GM18520 (cell line): ENCODE measurements at regions not wholly inside any gene's neighbourhood (a gene's known extent, or its start where the extent isn't known, plus 50 kb on each side); places are given as distances from the start of the nearest gene placed in this dataset.

Experiments used
- ATAC-seq: cut with Tn5 transposase; IDR thresholded peaks from one replicate; pipeline ENCODE4 v1.9.1; 2021; ENCODE audit not compliant: unreplicated experiment

GRCh38 chr16:82499302-82499701 lies 127.5 kb upstream of the CDH13 start:
- ATAC-seq: no peak

GRCh38 chr16:82497139-82497538 lies 129.6 kb upstream of the CDH13 start:
- ATAC-seq: no peak

- ATAC-seq: no peak
Observed at GRCh38 chr16:82488460-82488859, 138.3 kb upstream of the CDH13 start.

- ATAC-seq: no peak
Observed at GRCh38 chr16:82481455-82481854, 145.3 kb upstream of the CDH13 start.

- ATAC-seq: no peak
Observed at GRCh38 chr16:82476786-82477185, 150.0 kb upstream of the CDH13 start.

GRCh38 chr16:82470620-82471152 lies 156.1 kb upstream of the CDH13 start:
- ATAC-seq: no peak

GRCh38 chr16:82470016-82470415 lies 156.8 kb upstream of the CDH13 start:
- ATAC-seq: no peak

GRCh38 chr16:82464187-82464586 lies 162.6 kb upstream of the CDH13 start:
- ATAC-seq: no peak

- ATAC-seq: no peak
Observed at GRCh38 chr16:82460766-82461165, 166.0 kb upstream of the CDH13 start.

GRCh38 chr16:82459580-82460256 lies 167.1 kb upstream of the CDH13 start:
- no peak for ATAC-seq

GRCh38 chr16:82456683-82457082 lies 170.1 kb upstream of the CDH13 start:
- ATAC-seq: no peak

- no peak for ATAC-seq
Observed at GRCh38 chr16:82454566-82454965, 172.2 kb upstream of the CDH13 start.

- no peak for ATAC-seq
Observed at GRCh38 chr16:82454152-82454551, 172.6 kb upstream of the CDH13 start.

- ATAC-seq: no peak
Observed at GRCh38 chr16:82452004-82452756, 174.6 kb upstream of the CDH13 start.

GRCh38 chr16:82451449-82451848 lies 175.3 kb upstream of the CDH13 start:
- ATAC-seq: no peak

- ATAC-seq: no peak
Observed at GRCh38 chr16:82440336-82440735, 186.4 kb upstream of the CDH13 start.

GRCh38 chr16:82439678-82440293 lies 187.0 kb upstream of the CDH13 start:
- ATAC-seq: no peak

GRCh38 chr16:82433042-82433441 lies 193.7 kb upstream of the CDH13 start:
- no peak for ATAC-seq

GRCh38 chr16:82432261-82432660 lies 194.5 kb upstream of the CDH13 start:
- ATAC-seq: no peak

- no peak for ATAC-seq
Observed at GRCh38 chr16:82425661-82426060, 201.1 kb upstream of the CDH13 start.

GRCh38 chr16:82421851-82422250 lies 204.9 kb upstream of the CDH13 start:
- ATAC-seq: no peak

GRCh38 chr16:82419332-82419731 lies 207.4 kb upstream of the CDH13 start:
- no peak for ATAC-seq
